ENCODE measurements at regions not wholly inside any gene's neighbourhood (a gene's known extent, or its start where the extent isn't known, plus 50 kb on each side); places are given as distances from the start of the nearest gene placed in this dataset.
"Not testable (repeated sequence)": the region's sequence is repeated elsewhere in the genome, so short reads cannot be mapped to it uniquely, and the experiment has no call there.

- DNase-seq (ENCODE audit: low read depth), result no peak
These were observed 115.8 kb upstream of the FBXL7 start for GRCh38 chr5:15384176-15384575.

GRCh38 chr5:15383469-15383868, 116.5 kb upstream of the FBXL7 start:
- DNase-seq (ENCODE audit: low read depth), result no peak

- DNase-seq (ENCODE audit: low read depth), result no peak
These were observed 117.0 kb upstream of the FBXL7 start for GRCh38 chr5:15383021-15383420.

GRCh38 chr5:15377573-15378340, 122.2 kb upstream of the FBXL7 start:
- DNase-seq (ENCODE audit: low read depth), result no peak

- no peak for DNase-seq (ENCODE audit: low read depth)
These were observed 123.2 kb upstream of the FBXL7 start for GRCh38 chr5:15376803-15377202.

GRCh38 chr5:15376088-15376487, 123.9 kb upstream of the FBXL7 start:
- DNase-seq (ENCODE audit: low read depth), result no peak

GRCh38 chr5:15375559-15375958, 124.4 kb upstream of the FBXL7 start:
- no peak for DNase-seq (ENCODE audit: low read depth)

GRCh38 chr5:15374886-15375285, 125.1 kb upstream of the FBXL7 start:
- DNase-seq (ENCODE audit: low read depth), result no peak

- DNase-seq (ENCODE audit: low read depth), result no peak
These were observed 126.8 kb upstream of the FBXL7 start for GRCh38 chr5:15373151-15373550.

- DNase-seq (ENCODE audit: low read depth), result no peak
These were observed 128.8 kb upstream of the FBXL7 start for GRCh38 chr5:15371184-15371583.

- no peak for DNase-seq (ENCODE audit: low read depth)
These were observed 131.1 kb upstream of the FBXL7 start for GRCh38 chr5:15368835-15369234.

GRCh38 chr5:15367489-15367888, 132.5 kb upstream of the FBXL7 start:
- DNase-seq (ENCODE audit: low read depth), result no peak

- no peak for DNase-seq (ENCODE audit: low read depth)
These were observed 133.1 kb upstream of the FBXL7 start for GRCh38 chr5:15366676-15367391.

- DNase-seq (ENCODE audit: low read depth), result no peak
These were observed 134.9 kb upstream of the FBXL7 start for GRCh38 chr5:15365070-15365469.

GRCh38 chr5:15363601-15364000, 136.4 kb upstream of the FBXL7 start:
- DNase-seq (ENCODE audit: low read depth), result no peak

GRCh38 chr5:15357092-15357453, 142.9 kb upstream of the FBXL7 start:
- DNase-seq (ENCODE audit: low read depth), result not testable (repeated sequence)

GRCh38 chr5:15356308-15357091, 143.5 kb upstream of the FBXL7 start:
- not testable (repeated sequence) for DNase-seq (ENCODE audit: low read depth)

GRCh38 chr5:15354021-15354420, 146.0 kb upstream of the FBXL7 start:
- no peak for DNase-seq (ENCODE audit: low read depth)

- DNase-seq (ENCODE audit: low read depth), result no peak
These were observed 146.8 kb upstream of the FBXL7 start for GRCh38 chr5:15353086-15353645.

- DNase-seq (ENCODE audit: low read depth), result no peak
These were observed 149.4 kb upstream of the FBXL7 start for GRCh38 chr5:15350614-15351013.

GRCh38 chr5:15346738-15347137, 153.2 kb upstream of the FBXL7 start:
- DNase-seq (ENCODE audit: low read depth), result no peak

- no peak for DNase-seq (ENCODE audit: low read depth)
These were observed 155.0 kb upstream of the FBXL7 start for GRCh38 chr5:15344954-15345353.

GRCh38 chr5:15338546-15338945, 161.4 kb upstream of the FBXL7 start:
- no peak for DNase-seq (ENCODE audit: low read depth)

Data from activated gamma-delta T cell treated with anti-CD3 and anti-CD28 coated beads, Interleukin-2, amount 50 U/mL, for 16 hours (primary cell).